ENCODE measurements at regions not wholly inside any gene's neighbourhood (a gene's known extent, or its start where the extent isn't known, plus 50 kb on each side); places are given as distances from the start of the nearest gene placed in this dataset.

DNA sequence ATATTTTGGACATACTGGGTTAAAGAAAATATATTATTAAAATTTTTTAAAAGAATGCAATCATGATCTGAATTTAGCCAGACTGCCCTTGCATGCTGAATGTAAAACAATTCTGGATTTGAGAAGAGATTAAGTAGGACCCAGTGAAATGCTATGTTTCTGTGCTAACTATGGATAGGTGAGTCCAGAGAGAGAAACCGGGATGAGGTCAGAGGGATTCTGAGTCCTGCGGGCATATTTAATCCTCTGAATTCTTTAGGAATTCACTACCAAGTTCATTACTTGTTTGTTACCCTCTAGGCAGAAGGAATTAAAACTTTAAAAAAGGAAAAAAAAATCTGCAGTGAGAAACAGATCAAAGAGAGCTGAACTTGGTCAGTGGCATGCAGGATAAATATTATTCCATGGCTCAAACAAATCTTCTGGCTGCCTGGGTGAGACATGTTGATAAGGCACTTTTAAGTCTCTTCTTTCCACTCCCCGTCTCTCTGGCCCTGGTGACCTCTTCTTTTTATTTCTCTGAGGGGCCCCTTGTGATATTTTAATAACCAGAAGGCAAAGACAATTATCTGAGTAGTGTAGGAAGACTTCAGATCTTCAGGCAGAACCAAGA is 50.2 kb upstream of the LYZL1 start:
- Histone ChIP-seq H3K4me1 (peaks cover 6% of the 10 kb centered on the region; the same call in 1 of the 2 replicates), H3K27me3 (no peaks in the 10 kb centered on the region), H3K36me3 (no peaks in the 10 kb centered on the region), H3K4me3 (ENCODE audit: low read depth, low read length) (no peak overlapping the region), H3K9me3 (no peaks in the 10 kb centered on the region; the same call in 1 of the 2 replicates)
- DNase-seq: no peak
- TF ChIP-seq, protein P1, sequence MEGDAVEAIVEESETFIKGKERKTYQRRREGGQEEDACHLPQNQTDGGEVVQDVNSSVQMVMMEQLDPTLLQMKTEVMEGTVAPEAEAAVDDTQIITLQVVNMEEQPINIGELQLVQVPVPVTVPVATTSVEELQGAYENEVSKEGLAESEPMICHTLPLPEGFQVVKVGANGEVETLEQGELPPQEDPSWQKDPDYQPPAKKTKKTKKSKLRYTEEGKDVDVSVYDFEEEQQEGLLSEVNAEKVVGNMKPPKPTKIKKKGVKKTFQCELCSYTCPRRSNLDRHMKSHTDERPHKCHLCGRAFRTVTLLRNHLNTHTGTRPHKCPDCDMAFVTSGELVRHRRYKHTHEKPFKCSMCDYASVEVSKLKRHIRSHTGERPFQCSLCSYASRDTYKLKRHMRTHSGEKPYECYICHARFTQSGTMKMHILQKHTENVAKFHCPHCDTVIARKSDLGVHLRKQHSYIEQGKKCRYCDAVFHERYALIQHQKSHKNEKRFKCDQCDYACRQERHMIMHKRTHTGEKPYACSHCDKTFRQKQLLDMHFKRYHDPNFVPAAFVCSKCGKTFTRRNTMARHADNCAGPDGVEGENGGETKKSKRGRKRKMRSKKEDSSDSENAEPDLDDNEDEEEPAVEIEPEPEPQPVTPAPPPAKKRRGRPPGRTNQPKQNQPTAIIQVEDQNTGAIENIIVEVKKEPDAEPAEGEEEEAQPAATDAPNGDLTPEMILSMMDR (IDR thresholded peaks at IDR 0.05; ENCODE audit: low read depth, low read length): no peak

Measured in BE2C (cell line).